GM12865 (cell line): ENCODE measurements at regions not wholly inside any gene's neighbourhood (a gene's known extent, or its start where the extent isn't known, plus 50 kb on each side); places are given as distances from the start of the nearest gene placed in this dataset.
"Not testable (repeated sequence)": the region's sequence is repeated elsewhere in the genome, so short reads cannot be mapped to it uniquely, and the experiment has no call there.

Experiments used
- DNase-seq: peaks from one replicate; pipeline ENCODE4 v3.0.0; 2010; ENCODE audit warnings: low read depth
- H3K4me3 ChIP-seq: 2 replicates; pipeline ENCODE4 v1.5.1; 2011; ENCODE audit warnings: mild to moderate bottlenecking, low read depth, low read length, control low read depth
- TF ChIP-seq, protein P1 (sequence below): IDR thresholded peaks from 2 replicates; pipeline ENCODE4 v1.5.1; 2011; ENCODE audit warnings: low read length, control low read depth, low read depth, inconsistent platforms; ENCODE audit not compliant: insufficient read depth; ENCODE audit errors: missing control alignments

DNA sequence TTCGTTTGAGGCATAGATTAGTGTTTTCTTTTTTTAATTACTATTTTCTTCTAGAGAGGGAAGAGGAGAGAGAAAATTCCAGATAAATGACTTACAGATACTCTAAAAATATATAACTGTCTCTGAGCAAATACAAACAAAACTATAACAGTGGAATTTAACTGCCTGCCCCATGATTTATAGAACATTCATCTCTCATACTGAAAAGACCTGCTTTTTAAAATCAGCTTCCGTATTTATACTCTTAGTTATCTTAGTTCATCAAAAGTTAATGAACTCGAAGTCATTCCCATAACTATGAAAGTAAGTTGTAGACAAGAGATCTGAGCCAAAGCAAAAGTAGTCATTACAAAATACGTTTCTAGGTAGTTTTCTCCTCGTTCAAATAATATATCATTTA lies 123.8 kb upstream of the DMRT1 start:
- TF ChIP-seq, protein P1, sequence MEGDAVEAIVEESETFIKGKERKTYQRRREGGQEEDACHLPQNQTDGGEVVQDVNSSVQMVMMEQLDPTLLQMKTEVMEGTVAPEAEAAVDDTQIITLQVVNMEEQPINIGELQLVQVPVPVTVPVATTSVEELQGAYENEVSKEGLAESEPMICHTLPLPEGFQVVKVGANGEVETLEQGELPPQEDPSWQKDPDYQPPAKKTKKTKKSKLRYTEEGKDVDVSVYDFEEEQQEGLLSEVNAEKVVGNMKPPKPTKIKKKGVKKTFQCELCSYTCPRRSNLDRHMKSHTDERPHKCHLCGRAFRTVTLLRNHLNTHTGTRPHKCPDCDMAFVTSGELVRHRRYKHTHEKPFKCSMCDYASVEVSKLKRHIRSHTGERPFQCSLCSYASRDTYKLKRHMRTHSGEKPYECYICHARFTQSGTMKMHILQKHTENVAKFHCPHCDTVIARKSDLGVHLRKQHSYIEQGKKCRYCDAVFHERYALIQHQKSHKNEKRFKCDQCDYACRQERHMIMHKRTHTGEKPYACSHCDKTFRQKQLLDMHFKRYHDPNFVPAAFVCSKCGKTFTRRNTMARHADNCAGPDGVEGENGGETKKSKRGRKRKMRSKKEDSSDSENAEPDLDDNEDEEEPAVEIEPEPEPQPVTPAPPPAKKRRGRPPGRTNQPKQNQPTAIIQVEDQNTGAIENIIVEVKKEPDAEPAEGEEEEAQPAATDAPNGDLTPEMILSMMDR, result no peak
- no peak overlapping the region for H3K4me3 ChIP-seq
- DNase-seq, result no peak

DNA sequence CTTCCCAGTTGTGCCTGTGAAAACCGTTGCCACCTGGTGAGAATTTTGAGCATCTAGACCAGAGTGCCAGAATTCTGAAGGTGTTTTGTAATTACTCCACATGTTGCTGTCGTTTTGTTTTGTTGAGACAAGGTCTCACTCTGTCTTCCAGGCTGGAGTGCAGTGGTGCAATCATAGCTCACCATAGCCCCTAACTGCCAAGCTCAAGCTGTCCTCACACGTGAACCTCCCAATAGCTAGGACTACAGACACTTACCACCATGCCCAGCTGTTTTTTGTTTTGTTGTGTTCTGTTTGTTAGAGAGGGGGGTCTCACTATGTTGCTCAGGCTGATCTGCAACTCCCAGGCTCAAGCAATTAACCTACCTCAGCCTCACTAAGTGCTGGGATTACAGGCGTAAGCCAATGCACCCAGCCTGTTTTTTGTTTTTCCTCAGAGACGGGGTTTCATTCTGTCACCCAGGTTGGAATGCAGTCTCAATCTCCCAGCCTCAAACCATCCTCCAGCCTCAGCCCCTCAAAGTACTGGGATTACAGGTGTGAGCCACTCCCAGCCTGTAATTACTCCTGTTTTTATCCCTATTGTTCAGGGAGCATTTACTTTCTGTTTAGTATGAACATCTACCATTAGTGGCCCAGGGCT lies 121.1 kb upstream of the DMRT1 start:
- DNase-seq, result no peak
- no peak overlapping the region for H3K4me3 ChIP-seq
- TF ChIP-seq, protein P1, result no peak

DNA sequence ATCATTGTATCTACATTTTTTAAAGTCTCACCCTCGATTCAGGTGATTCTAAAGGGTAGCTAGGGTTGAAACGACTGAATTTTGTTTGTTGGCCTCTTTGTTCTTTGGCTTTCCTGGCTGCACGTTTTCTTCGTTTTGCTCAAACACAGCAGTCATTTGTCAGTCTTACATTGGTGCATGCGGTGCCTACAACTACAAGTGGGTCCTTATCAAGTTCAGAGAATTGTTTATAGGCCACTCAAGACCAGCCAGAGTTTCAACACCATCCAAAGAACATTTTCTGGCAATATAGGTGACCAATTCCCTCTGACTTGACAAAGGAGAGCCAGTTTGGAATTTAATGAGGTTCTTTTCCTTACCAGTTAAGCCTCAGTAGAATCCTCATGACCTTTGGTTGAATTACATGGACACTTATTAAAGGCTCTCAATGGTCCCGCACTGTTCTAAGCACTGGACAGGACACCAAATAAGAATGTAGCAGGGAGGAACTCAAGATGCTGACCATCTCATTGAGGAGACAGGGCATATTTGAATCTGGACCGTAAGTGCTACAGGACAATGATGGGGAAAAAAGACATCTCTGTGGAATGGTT lies 119.0 kb upstream of the DMRT1 start:
- H3K4me3 ChIP-seq, result no peak overlapping the region
- no peak for DNase-seq
- TF ChIP-seq, protein P1, result no peak

DNA sequence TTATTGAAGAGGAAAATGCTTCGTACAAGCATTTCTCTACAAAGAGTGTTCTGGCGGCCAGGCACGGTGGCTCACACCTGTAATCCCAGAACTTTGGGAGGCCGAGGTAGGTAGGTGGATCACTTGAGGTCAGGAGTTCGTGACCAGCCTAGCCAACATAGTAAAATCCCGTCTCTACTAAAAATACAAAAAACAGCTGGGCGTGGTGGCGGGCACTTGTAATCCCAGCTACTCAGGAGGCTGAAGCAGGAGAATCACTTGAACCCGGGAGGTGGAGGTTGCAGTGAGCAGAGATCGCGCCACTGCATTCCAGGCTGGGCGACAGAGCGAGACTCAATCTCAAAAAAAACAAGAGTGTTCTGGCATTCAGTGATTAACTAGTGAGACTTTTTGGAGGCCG lies 117.0 kb upstream of the DMRT1 start:
- DNase-seq, H3K4me3 ChIP-seq: not testable (repeated sequence)

DNA sequence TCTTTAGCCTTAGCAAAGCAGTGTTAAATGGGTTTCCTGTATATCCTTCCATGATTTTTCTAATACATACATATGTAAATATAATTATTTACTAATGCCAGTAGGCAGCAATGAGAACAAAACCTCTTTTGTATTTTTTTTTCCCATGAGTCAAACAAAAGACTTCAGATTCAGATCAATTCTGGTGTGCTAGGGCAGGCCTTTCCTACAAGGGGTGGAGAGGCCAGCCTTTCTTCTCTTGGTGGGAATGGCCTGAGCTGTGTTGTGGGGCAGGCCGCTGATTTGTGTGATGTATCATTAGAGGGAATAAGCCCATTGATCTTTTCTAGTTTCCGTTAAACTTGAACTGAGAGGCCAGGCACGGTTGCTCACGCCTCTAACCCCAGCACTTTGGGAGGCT lies 115.5 kb upstream of the DMRT1 start:
- TF ChIP-seq, protein P1, result no peak
- DNase-seq, result no peak
- no peak overlapping the region for H3K4me3 ChIP-seq

DNA sequence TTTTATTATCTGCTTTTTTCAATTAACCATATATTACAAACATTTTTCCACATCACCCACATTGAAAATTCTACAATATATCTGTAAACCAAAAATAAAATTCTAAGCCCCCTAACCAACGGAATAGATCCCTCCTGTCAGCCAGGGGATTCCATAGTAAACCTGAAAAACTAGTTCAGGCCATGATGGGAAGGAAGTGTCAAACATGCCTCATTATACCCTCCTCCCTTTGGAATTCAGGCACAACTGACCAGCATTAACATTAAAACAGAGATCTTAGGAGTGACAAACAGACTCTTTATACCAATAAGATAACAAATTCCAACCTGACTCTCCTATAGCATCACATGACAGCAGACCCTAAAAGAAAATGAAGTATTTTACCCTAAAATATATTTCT lies 113.7 kb upstream of the DMRT1 start:
- no peak for DNase-seq
- H3K4me3 ChIP-seq, result no peak overlapping the region
- TF ChIP-seq, protein P1, result no peak

DNA sequence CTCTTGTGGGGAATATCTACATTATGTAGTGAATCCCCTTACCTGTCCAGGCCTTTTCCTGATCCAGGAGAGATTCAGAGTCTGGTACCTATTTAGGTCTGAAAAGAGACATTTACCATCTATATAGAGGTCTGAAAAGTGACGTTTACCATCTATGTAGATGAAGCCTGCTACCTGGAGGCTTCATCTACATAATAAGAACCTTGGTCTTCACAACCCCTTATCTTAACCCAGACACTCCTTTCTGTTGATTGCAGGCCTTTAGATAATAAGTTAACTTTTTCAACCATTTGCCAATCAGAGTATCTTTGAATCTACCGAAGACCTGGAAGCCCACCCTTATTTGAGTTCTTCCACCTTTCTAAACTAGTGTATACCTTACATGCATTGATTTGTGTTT lies 113.0 kb upstream of the DMRT1 start:
- TF ChIP-seq, protein P1, result no peak
- DNase-seq, result no peak
- no peak overlapping the region for H3K4me3 ChIP-seq
